PFSK-1 (cell line): ENCODE measurements at regions not wholly inside any gene's neighbourhood (a gene's known extent, or its start where the extent isn't known, plus 50 kb on each side); places are given as distances from the start of the nearest gene placed in this dataset.

Experiments
- FOXP2 ChIP-seq: optimal IDR thresholded peaks from 2 replicates; pipeline ENCODE3; 2011; ENCODE audit warnings: borderline replicate concordance, control low read depth, inconsistent platforms; ENCODE audit not compliant: insufficient read depth; ENCODE audit errors: extremely low read length, extremely low read depth
- POLR2AphosphoS5 ChIP-seq: IDR thresholded peaks from 2 replicates; pipeline ENCODE4 v1.6.1; 2012; ENCODE audit warnings: low read depth, mild to moderate bottlenecking, control low read depth, low read length, moderate library complexity
- SIN3A ChIP-seq: IDR thresholded peaks from 2 replicates; pipeline ENCODE4 v1.6.1; 2012; ENCODE audit warnings: mild to moderate bottlenecking, low read length, moderate library complexity, borderline replicate concordance; ENCODE audit not compliant: insufficient read depth
- TAF1 ChIP-seq: IDR thresholded peaks from 2 replicates; pipeline ENCODE4 v1.6.1; 2012; ENCODE audit warnings: low read length, control low read depth, borderline replicate concordance; ENCODE audit not compliant: insufficient read depth
- TF ChIP-seq, protein P1 (sequence below), 2 experiments: IDR thresholded peaks; 2 replicates each; pipeline versions ENCODE4 v1.6.1 to v1.8.0; 2011 to 2012; ENCODE audit warnings: low read depth in 2 of 2, low read length in 2 of 2, control low read depth in 1 of 2, inconsistent platforms in 1 of 2, mild to moderate bottlenecking in 1 of 2, moderate library complexity in 1 of 2; ENCODE audit not compliant: insufficient read depth in 1 of 2

GRCh38 chr4:26032630-26033317, 118.8 kb downstream of the SMIM20 start:
- peak; percentile 54; the same call in 1 of the 2 replicates for TF ChIP-seq TAF1
- TF ChIP-seq FOXP2, result no peak

- TF ChIP-seq, protein P1, sequence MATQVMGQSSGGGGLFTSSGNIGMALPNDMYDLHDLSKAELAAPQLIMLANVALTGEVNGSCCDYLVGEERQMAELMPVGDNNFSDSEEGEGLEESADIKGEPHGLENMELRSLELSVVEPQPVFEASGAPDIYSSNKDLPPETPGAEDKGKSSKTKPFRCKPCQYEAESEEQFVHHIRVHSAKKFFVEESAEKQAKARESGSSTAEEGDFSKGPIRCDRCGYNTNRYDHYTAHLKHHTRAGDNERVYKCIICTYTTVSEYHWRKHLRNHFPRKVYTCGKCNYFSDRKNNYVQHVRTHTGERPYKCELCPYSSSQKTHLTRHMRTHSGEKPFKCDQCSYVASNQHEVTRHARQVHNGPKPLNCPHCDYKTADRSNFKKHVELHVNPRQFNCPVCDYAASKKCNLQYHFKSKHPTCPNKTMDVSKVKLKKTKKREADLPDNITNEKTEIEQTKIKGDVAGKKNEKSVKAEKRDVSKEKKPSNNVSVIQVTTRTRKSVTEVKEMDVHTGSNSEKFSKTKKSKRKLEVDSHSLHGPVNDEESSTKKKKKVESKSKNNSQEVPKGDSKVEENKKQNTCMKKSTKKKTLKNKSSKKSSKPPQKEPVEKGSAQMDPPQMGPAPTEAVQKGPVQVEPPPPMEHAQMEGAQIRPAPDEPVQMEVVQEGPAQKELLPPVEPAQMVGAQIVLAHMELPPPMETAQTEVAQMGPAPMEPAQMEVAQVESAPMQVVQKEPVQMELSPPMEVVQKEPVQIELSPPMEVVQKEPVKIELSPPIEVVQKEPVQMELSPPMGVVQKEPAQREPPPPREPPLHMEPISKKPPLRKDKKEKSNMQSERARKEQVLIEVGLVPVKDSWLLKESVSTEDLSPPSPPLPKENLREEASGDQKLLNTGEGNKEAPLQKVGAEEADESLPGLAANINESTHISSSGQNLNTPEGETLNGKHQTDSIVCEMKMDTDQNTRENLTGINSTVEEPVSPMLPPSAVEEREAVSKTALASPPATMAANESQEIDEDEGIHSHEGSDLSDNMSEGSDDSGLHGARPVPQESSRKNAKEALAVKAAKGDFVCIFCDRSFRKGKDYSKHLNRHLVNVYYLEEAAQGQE (IDR thresholded peaks at IDR 0.05; ENCODE audit: insufficient read depth in 1 of 2, low read depth in 2 of 2, low read length in 2 of 2), result no peak
- TF ChIP-seq POLR2AphosphoS5, result no peak
- TF ChIP-seq SIN3A, result no peak
- TF ChIP-seq TAF1, result no peak
- TF ChIP-seq FOXP2, result no peak
These were observed 119.4 kb downstream of the SMIM20 start for GRCh38 chr4:26033389-26033788.

- no peak for TF ChIP-seq POLR2AphosphoS5
- TF ChIP-seq TAF1, result no peak
- TF ChIP-seq FOXP2, result no peak
- TF ChIP-seq, protein P1 (IDR thresholded peaks at IDR 0.05; ENCODE audit: insufficient read depth in 1 of 2, low read depth in 2 of 2, low read length in 2 of 2), result no peak
- TF ChIP-seq SIN3A, result no peak
These were observed 120.8 kb downstream of the SMIM20 start for GRCh38 chr4:26034849-26035248.

DNA sequence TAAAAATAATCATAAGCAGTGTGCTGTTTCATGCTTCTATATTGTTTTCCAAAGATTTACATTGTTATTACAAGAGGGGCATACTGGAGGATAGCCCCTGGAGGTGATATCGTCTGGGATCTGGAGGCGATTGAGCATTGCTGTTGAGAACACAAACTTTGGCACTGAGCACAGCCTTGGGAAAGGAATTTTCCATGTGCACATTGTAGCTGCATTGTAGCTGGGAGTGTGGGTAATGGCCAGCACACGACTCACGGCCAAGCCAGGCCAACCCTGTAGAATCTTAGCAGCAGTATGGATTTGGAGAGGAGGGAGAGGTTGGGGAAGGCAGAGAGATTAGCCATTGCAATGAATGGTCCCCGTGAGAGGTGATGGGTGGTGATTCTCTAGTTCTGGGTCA, 121.9 kb downstream of the SMIM20 start:
- TF ChIP-seq POLR2AphosphoS5, result no peak
- TF ChIP-seq FOXP2, result no peak

DNA sequence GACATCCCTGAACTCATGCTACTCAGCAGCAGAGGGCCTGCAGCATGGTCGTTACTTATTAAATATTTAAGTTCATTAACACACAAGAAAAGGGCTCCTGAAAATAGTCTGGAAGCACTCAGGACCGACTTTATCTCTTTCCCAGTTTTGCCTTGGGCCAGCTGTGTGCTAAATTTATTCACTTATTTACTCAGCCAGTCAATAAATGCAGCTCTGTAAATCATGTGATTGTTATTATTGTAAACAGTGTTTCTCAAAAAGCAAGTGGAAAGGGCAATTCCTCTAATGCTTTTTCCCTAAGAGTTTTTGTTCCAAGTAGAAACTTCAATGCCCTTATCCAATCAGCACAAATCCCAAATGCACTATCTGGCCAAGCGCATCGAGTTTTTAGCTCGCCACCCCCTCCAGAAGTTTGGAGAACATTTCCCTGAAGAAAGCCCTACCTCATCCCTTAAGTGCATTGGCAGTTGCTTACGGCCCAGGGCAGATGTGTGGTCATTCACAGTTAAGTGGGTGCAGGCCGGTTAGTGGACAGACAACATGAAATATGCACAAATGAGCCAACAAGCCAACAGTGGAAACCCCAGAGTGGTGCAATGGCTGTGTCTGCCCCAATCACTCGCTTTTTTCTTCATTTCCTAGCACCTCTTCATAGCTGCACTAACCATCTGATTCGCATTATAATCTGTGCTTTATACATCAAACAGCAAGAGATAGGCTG, 125.8 kb downstream of the SMIM20 start:
- TF ChIP-seq, protein P1 (IDR thresholded peaks at IDR 0.05; ENCODE audit: insufficient read depth in 1 of 2, low read depth in 2 of 2, low read length in 2 of 2), result no peak
- TF ChIP-seq FOXP2, result no peak
- no peak for TF ChIP-seq POLR2AphosphoS5
- no peak for TF ChIP-seq TAF1

GRCh38 chr4:26044524-26044923, 130.5 kb downstream of the SMIM20 start:
- TF ChIP-seq TAF1 (no peak), FOXP2 (no peak), SIN3A (no peak), POLR2AphosphoS5 (no peak)
- TF ChIP-seq, protein P1 (IDR thresholded peaks at IDR 0.05; ENCODE audit: insufficient read depth in 1 of 2, low read depth in 2 of 2, low read length in 2 of 2), result no peak
